B cell (primary cell): ENCODE measurements at regions not wholly inside any gene's neighbourhood (a gene's known extent, or its start where the extent isn't known, plus 50 kb on each side); places are given as distances from the start of the nearest gene placed in this dataset.

Experiments used
- ATAC-seq: fragments of 200-7000 bp; cut with Tn5 transposase; one replicate; pipeline ENCODE4 v1.10.0; 2021; ENCODE audit warnings: low read depth, mild to moderate bottlenecking, moderate number of reproducible peaks, moderate library complexity
- CTCF ChIA-PET: fragments of 350-600 bp; sonication (Branson Sonifier 250); formaldehyde crosslinking; loops from one replicate; lab custom pipeline; 2021; ENCODE audit warnings: antibody characterized with exemption, inconsistent platforms; lab: Charles Lee
- POLR2A ChIA-PET: fragments of 350-600 bp; sonication (Branson Sonifier 250); formaldehyde crosslinking; loops from one replicate; lab custom pipeline; 2021; ENCODE audit warnings: antibody characterized with exemption; lab: Charles Lee
- DNase-seq: peaks from one replicate; pipeline ENCODE4 v3.0.0; 2013
- H2AFZ ChIP-seq: 2 replicates; pipeline ENCODE4 v1.6.1; 2012; ENCODE audit warnings: mild to moderate bottlenecking, low read depth, low read length; ENCODE audit not compliant: insufficient read depth, poor library complexity, severe bottlenecking
- H3K27ac ChIP-seq, 2 donors: 1 replicate in 1 of 2; 2 replicates in 1 of 2; pipeline ENCODE4 v1.5.1; 2012 to 2013; ENCODE audit warnings: low read length in 2 of 2, mild to moderate bottlenecking in 2 of 2, moderate library complexity in 1 of 2
- H3K27me3 ChIP-seq, 4 experiments: fragments of 200-600 bp in 1 of 4; sonication (generic) in 1 of 4; replicated peaks in 1 of 4; 1 replicate in 2 of 4; 2 replicates in 2 of 4; pipeline versions ENCODE4 v1.6.1 to v1.7.0; 2013 to 2016; ENCODE audit warnings: low read length in 3 of 4, mild to moderate bottlenecking in 2 of 4, mixed read lengths in 1 of 4, moderate library complexity in 1 of 4; ENCODE audit not compliant: insufficient read depth in 4 of 4, control insufficient read depth in 3 of 4; ENCODE audit errors: control extremely low read depth in 1 of 4
- H3K36me3 ChIP-seq, 2 experiments: replicated peaks in 1 of 2; 1 replicate in 1 of 2; 2 replicates in 1 of 2; pipeline versions ENCODE4 v1.6.1 to v1.7.1; 2013; ENCODE audit warnings: low read length in 1 of 2; ENCODE audit not compliant: insufficient read depth in 2 of 2, control insufficient read depth in 1 of 2; ENCODE audit errors: control extremely low read depth in 1 of 2, extremely low read depth in 1 of 2
- H3K4me1 ChIP-seq, 2 donors: fragments of 200-600 bp in 1 of 2; sonication (generic) in 1 of 2; 1 replicate in 1 of 2; 2 replicates in 1 of 2; pipeline versions ENCODE4 v1.5.1 to v1.6.1; 2013 to 2017; ENCODE audit warnings: low read length in 2 of 2; ENCODE audit not compliant: control insufficient read depth in 2 of 2, insufficient read depth in 2 of 2
- H3K4me2 ChIP-seq: replicated peaks from 2 replicates; pipeline ENCODE3; 2012; ENCODE audit warnings: mild to moderate bottlenecking, low read depth, low read length; ENCODE audit not compliant: poor library complexity, severe bottlenecking
- H3K4me3 ChIP-seq, 5 experiments: fragments of 200-600 bp in 1 of 5; sonication (generic) in 1 of 5; 1 replicate in 3 of 5; 2 replicates in 2 of 5; pipeline versions ENCODE4 v1.5.1 to v1.7.0; 2011 to 2016; ENCODE audit warnings: low read length in 4 of 5, mild to moderate bottlenecking in 4 of 5, low read depth in 2 of 5, control low read depth in 1 of 5, moderate library complexity in 1 of 5; ENCODE audit not compliant: insufficient read depth in 1 of 5; ENCODE audit errors: control extremely low read depth in 1 of 5, extremely low read depth in 1 of 5
- H3K79me2 ChIP-seq: fragments of 200-600 bp; sonication (generic); one replicate; pipeline ENCODE4 v1.6.0; 2016; ENCODE audit warnings: low read length; ENCODE audit not compliant: control insufficient read depth, insufficient read depth
- H3K9ac ChIP-seq: fragments of 200-600 bp; sonication (generic); 2 replicates; pipeline ENCODE4 v1.6.1; 2017; ENCODE audit warnings: mild to moderate bottlenecking, low read length, moderate library complexity
- H3K9me3 ChIP-seq, 3 donors: one replicate each; pipeline versions ENCODE4 v1.6.1 to v1.7.1; 2013; ENCODE audit warnings: low read length in 2 of 3; ENCODE audit not compliant: control insufficient read depth in 2 of 3, insufficient read depth in 1 of 3; ENCODE audit errors: control extremely low read depth in 1 of 3
- H4K20me1 ChIP-seq: 2 replicates; pipeline ENCODE4 v1.6.0; 2012; ENCODE audit warnings: mild to moderate bottlenecking, low read length; ENCODE audit not compliant: insufficient read depth, control insufficient read depth, poor library complexity, severe bottlenecking
- H3K27ac Mint-ChIP-seq: one replicate; pipeline ENCODE4 v1.8.0; 2021; ENCODE audit warnings: mixed read lengths
- H3K27me3 Mint-ChIP-seq: one replicate; pipeline ENCODE4 v1.8.0; 2021; ENCODE audit warnings: mixed read lengths
- H3K4me1 Mint-ChIP-seq: one replicate; pipeline ENCODE4 v1.8.0; 2021; ENCODE audit warnings: mixed read lengths
- H3K4me3 Mint-ChIP-seq: one replicate; pipeline ENCODE4 v1.8.0; 2021; ENCODE audit warnings: mixed read lengths
- H3K9me3 Mint-ChIP-seq: one replicate; pipeline ENCODE4 v1.8.0; 2022; ENCODE audit warnings: mixed read lengths; ENCODE audit not compliant: insufficient read depth
- EZH2 ChIP-seq: IDR thresholded peaks from 2 replicates; pipeline ENCODE4 v1.6.1; 2012; ENCODE audit warnings: borderline replicate concordance, low read depth, mild to moderate bottlenecking, moderate library complexity, low read length; ENCODE audit not compliant: insufficient read depth, poor library complexity, severe bottlenecking
- WGBS: methylation state at CpG from one replicate; pipeline ENCODE4 v1.1.5; 2013; ENCODE audit warnings: missing lambda C conversion rate; ENCODE audit not compliant: insufficient coverage; 5-methylcytosine and 5-hydroxymethylcytosine counted together
- intact Hi-C: fragments of 100-400 bp; cut with micrococcal nuclease; formaldehyde crosslinking; loops from one replicate; pipeline ENCODE4 v1.10.0; 2022
- TF ChIP-seq, protein P1 (sequence below): fragments of 200-600 bp; IDR thresholded peaks from one replicate; pipeline ENCODE4 v1.8.0; 2022; ENCODE audit warnings: antibody characterized with exemption, mild to moderate bottlenecking

DNA sequence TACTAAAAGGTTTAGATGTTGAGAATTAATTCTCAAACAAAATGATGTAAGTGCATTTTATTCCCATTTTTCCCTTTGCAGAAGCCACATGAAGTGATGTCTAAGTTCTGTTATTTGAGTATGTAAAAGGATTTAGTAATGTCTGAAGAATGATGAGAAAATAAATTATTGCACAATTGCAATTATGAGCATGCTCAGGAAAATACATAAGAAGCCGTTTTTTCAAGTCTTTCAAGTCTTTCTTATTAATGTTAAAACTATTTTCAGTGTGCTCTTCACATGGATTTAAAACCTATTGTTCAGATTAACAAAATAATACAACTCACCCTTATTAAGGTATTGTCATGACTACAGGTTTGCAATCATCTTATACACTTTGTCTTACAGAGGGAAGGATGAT is 331.4 kb upstream of the NETO1 start:
- no peak for TF ChIP-seq EZH2
- TF ChIP-seq, protein P1, sequence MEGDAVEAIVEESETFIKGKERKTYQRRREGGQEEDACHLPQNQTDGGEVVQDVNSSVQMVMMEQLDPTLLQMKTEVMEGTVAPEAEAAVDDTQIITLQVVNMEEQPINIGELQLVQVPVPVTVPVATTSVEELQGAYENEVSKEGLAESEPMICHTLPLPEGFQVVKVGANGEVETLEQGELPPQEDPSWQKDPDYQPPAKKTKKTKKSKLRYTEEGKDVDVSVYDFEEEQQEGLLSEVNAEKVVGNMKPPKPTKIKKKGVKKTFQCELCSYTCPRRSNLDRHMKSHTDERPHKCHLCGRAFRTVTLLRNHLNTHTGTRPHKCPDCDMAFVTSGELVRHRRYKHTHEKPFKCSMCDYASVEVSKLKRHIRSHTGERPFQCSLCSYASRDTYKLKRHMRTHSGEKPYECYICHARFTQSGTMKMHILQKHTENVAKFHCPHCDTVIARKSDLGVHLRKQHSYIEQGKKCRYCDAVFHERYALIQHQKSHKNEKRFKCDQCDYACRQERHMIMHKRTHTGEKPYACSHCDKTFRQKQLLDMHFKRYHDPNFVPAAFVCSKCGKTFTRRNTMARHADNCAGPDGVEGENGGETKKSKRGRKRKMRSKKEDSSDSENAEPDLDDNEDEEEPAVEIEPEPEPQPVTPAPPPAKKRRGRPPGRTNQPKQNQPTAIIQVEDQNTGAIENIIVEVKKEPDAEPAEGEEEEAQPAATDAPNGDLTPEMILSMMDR, result no peak
- WGBS, result no CpG with 5 or more reads among the region's 1 CpG
- H3K27ac Mint-ChIP-seq, result no peak overlapping the region
- H3K9me3 Mint-ChIP-seq, result no peaks in the 10 kb centered on the region
- H4K20me1 ChIP-seq, result no peaks in the 10 kb centered on the region
- H3K27me3 Mint-ChIP-seq, result no peaks in the 10 kb centered on the region
- no peak overlapping the region for H3K4me3 ChIP-seq
- DNase-seq (no peak), ATAC-seq (no peak)
- no peaks in the 10 kb centered on the region for H3K79me2 ChIP-seq
- no peak overlapping the region for H3K4me2 ChIP-seq
- no peaks in the 10 kb centered on the region for H3K27me3 ChIP-seq
- ChIA-PET POLR2A (no interaction called here), CTCF (no interaction called here)
- H3K36me3 ChIP-seq, result no peaks in the 10 kb centered on the region
- H3K4me1 Mint-ChIP-seq, result no peaks in the 10 kb centered on the region
- no peak overlapping the region for H3K4me3 Mint-ChIP-seq
- no peak overlapping the region for H3K9ac ChIP-seq
- no peak overlapping the region for H2AFZ ChIP-seq
- H3K4me1 ChIP-seq, result no peaks in the 10 kb centered on the region
- no peak overlapping the region for H3K27ac ChIP-seq
- intact Hi-C loops, result no loop called here
- no peaks in the 10 kb centered on the region for H3K9me3 ChIP-seq

DNA sequence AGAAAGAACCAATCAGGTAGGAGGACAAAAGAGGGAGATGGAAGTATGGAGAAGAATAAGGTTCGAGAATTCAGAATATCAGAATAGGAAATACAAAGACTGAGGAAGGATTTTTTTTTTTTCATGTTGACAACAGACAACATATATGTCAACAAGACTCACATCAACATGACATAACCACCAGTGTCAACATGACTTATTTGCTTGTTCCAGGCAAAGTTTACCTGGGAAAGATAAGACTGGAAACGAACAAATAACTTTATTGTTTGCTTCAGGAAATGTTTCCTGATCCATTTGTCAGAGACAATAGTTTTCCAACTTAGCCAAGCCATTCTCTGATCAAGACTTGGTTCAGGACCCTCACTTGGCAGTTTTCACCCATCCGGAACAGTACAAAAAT is 321.9 kb upstream of the NETO1 start:
- TF ChIP-seq, protein P1, result no peak
- TF ChIP-seq EZH2, result no peak
- Mint-ChIP-seq H3K27ac (no peak overlapping the region), H3K4me1 (no peaks in the 10 kb centered on the region), H3K4me3 (no peak overlapping the region), H3K27me3 (no peaks in the 10 kb centered on the region), H3K9me3 (no peaks in the 10 kb centered on the region)
- POLR2A ChIA-PET, result no interaction called here
- 79% methylated on average over 2 of the region's 3 CpGs for WGBS
- DNase-seq (no peak), ATAC-seq (no peak)
- intact Hi-C loops, result no loop called here
- H3K9me3 ChIP-seq, result no peaks in the 10 kb centered on the region
- no peaks in the 10 kb centered on the region for H4K20me1 ChIP-seq
- H3K4me3 ChIP-seq, result no peak overlapping the region
- H3K27ac ChIP-seq, result no peak overlapping the region
- H3K27me3 ChIP-seq, result no peaks in the 10 kb centered on the region
- CTCF ChIA-PET, result no interaction called here
- no peaks in the 10 kb centered on the region for H3K36me3 ChIP-seq
- H3K4me1 ChIP-seq, result no peaks in the 10 kb centered on the region
- no peak overlapping the region for H2AFZ ChIP-seq
- H3K4me2 ChIP-seq, result no peak overlapping the region
- H3K79me2 ChIP-seq, result no peaks in the 10 kb centered on the region
- no peak overlapping the region for H3K9ac ChIP-seq
